Naive thymus-derived CD8-positive, alpha-beta T cell (primary cell): ENCODE measurements at regions not wholly inside any gene's neighbourhood (a gene's known extent, or its start where the extent isn't known, plus 50 kb on each side); places are given as distances from the start of the nearest gene placed in this dataset.

Experiments used
- ATAC-seq, 2 donors: fragments of 150-1000 bp; cut with Tn5 transposase in 1 of 2; sonication (Bioruptor Pico), chemical (Tn5 transposase) in 1 of 2; 1 replicate in 1 of 2; 2 replicates in 1 of 2; pipeline ENCODE4 v1.10.0; 2021; ENCODE audit warnings: mild to moderate bottlenecking in 2 of 2, moderate library complexity in 2 of 2
- POLR2A ChIA-PET: fragments of 350-600 bp; sonication (Branson Sonifier 250); formaldehyde crosslinking; loops from one replicate; lab custom pipeline; 2021; ENCODE audit warnings: antibody characterized with exemption; lab: Charles Lee
- DNase-seq, 10 donors: peaks; one replicate each; pipeline versions ENCODE4 v3.0.0 to v3.0.0-alpha.2; 2020 to 2022
- H3K27ac Mint-ChIP-seq, 10 donors: one replicate each; pipeline ENCODE4 v1.8.0; 2020 to 2022; ENCODE audit warnings: mild to moderate bottlenecking in 10 of 10, mixed read lengths in 10 of 10, moderate library complexity in 4 of 10, inconsistent platforms in 1 of 10
- H3K27me3 Mint-ChIP-seq, 5 donors: one replicate each; pipeline ENCODE4 v1.8.0; 2021 to 2022; ENCODE audit warnings: mixed read lengths in 5 of 5
- H3K36me3 Mint-ChIP-seq, 3 donors: one replicate each; pipeline ENCODE4 v1.8.0; 2020 to 2022; ENCODE audit warnings: mixed read lengths in 3 of 3, mild to moderate bottlenecking in 2 of 3, inconsistent platforms in 1 of 3
- H3K4me1 Mint-ChIP-seq, 4 donors: one replicate each; pipeline ENCODE4 v1.8.0; 2021 to 2022; ENCODE audit warnings: mixed read lengths in 4 of 4
- H3K4me3 Mint-ChIP-seq, 10 donors: one replicate each; pipeline ENCODE4 v1.8.0; 2020 to 2022; ENCODE audit warnings: mild to moderate bottlenecking in 10 of 10, mixed read lengths in 10 of 10, moderate library complexity in 6 of 10, inconsistent platforms in 1 of 10
- H3K9me3 Mint-ChIP-seq, 9 donors: one replicate each; pipeline ENCODE4 v1.8.0; 2020 to 2022; ENCODE audit warnings: mixed read lengths in 9 of 9, mild to moderate bottlenecking in 3 of 9, inconsistent platforms in 1 of 9, moderate library complexity in 1 of 9

DNA sequence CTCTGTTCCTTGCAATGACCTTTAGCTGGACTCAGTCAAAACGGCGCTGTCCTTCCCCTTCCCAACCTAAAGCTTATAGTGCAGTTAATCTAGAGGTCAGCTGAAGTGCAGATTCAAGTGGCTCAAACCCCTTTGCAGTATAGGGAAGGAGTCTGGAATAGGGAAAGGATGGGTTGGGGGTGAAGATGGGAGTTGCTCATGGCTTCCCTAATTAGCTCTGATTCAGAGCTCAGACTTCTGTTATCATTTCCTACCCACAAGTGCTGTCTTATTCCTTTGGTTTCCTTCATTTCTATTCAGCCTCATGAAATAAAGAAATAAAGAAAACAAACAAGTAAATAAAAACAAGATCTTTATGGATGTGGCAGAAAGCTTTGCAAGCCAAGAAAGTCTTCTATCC lies 264.0 kb upstream of the HMGA2 start:
- no peak for ATAC-seq
- DNase-seq: no peak
- Mint-ChIP-seq H3K4me3 (no peak overlapping the region), H3K36me3 (no peaks in the 10 kb centered on the region), H3K27me3 (peaks cover 18 to 49% (median 28%) of the 10 kb centered on the region in 5 donors), H3K9me3 (no peaks in the 10 kb centered on the region), H3K4me1 (peaks cover 1 to 7% (median 5%) of the 10 kb centered on the region in 4 donors), H3K27ac (no peak overlapping the region)
- POLR2A ChIA-PET: no interaction called here

DNA sequence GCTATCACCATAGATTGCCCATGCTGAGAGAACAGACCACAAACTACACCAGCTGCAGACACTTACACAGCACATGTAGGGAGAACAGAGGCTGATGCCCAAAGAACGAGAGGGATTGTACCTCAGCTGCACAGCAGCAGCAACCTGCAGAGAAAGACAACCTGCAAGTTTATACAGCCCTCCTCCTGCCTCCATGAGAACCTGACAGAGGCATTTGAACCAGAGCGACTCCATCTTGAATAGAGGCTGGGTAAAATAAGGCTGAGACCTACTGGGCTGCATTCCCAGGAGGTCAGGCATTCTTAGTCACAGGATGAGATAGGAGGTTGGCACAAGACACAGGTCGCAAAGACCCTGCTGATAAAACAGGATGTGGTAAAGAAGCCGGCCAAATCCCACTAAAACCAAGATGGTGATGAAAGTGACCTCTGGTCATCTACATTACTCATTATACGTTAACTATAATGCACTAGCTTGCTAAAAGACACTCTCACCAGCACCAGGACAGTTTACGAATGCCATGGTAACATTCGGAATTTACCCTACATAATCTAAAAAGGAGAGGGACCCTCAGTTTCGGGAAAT lies 262.4 kb upstream of the HMGA2 start:
- Mint-ChIP-seq H3K9me3 (no peaks in the 10 kb centered on the region), H3K4me3 (no peak overlapping the region), H3K27me3 (peaks cover 12 to 37% (median 21%) of the 10 kb centered on the region in 5 donors), H3K36me3 (no peaks in the 10 kb centered on the region), H3K4me1 (peaks cover 0 to 2% (median 1%) of the 10 kb centered on the region in 4 donors), H3K27ac (no peak overlapping the region)
- POLR2A ChIA-PET: no interaction called here
- no peak for DNase-seq
- no peak for ATAC-seq

DNA sequence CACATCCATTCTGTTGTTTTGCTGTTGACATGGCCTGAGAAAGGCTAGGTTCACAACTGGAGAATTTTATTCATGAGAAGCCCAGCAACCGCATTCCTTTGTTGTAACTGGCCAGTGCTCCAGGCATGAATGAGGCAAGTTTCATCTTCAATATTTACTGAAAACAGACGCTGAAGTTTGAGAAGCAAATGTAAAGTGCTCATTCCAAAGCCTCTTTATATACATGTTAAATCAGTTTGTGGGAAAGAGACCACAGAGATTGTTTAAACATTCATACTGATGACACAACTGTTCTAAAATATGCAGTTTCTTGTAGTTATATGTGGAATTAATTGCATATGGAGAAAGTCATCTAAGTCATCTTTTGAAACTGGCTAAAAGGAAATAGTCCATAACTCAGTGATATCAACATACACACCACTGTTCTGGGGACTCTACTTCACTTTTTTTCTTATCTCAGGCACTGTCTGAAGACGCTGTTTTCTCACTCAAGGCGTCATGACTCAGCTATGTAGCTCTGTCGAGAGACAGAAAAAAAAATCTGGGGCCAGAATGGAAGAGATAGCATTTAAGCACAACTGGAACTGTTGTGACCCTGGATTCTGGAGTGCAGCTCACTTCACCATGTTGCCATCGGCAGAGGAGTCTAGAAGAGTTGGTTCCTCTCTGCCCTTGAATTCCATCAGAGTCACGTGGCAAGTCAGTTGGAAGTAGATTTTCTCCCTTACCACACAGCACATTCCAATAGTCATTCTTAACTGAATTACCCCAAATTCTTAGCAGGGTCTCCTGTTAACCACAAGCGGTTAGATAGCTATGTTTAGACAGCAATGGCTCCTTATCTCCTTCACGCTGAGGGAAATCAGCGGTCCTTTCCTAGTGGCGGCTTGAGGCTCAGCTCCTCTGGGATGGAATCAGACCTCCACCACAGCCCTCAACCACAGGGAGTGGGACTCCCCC lies 258.4 kb upstream of the HMGA2 start:
- Mint-ChIP-seq H3K4me3 (no peak overlapping the region), H3K27me3 (peaks cover 21 to 54% (median 27%) of the 10 kb centered on the region in 5 donors), H3K36me3 (no peaks in the 10 kb centered on the region), H3K9me3 (peaks cover 0 to 6% (median 0%) of the 10 kb centered on the region in 9 donors), H3K4me1 (no peaks in the 10 kb centered on the region), H3K27ac (no peak overlapping the region)
- POLR2A ChIA-PET: no interaction called here
- ATAC-seq: no peak
- DNase-seq: no peak

DNA sequence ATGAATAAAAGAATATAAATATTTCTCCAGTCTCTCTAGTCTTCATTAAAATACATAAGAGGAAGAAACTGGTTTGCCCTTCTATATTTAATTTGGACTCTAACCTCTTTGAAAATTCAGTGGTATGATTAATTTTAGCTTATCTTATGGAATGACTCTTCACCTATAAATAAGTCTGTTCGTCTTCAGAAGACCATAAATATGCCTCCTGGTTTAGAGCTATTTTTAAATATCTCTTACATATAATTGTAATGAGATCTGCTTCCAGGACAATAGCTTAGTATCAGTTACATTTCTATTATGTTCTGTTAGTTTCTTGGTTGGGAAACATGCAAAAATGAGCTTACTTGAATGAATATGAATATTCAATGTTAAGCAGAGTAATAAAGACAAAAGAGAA lies 257.5 kb upstream of the HMGA2 start:
- Mint-ChIP-seq H3K27me3 (peaks cover 21 to 62% (median 30%) of the 10 kb centered on the region in 5 donors), H3K27ac (no peak overlapping the region), H3K9me3 (peaks cover 0 to 6% (median 0%) of the 10 kb centered on the region in 9 donors), H3K36me3 (no peaks in the 10 kb centered on the region), H3K4me3 (no peak overlapping the region), H3K4me1 (no peaks in the 10 kb centered on the region)
- ATAC-seq (no peak), DNase-seq (no peak)
- POLR2A ChIA-PET: no interaction called here

DNA sequence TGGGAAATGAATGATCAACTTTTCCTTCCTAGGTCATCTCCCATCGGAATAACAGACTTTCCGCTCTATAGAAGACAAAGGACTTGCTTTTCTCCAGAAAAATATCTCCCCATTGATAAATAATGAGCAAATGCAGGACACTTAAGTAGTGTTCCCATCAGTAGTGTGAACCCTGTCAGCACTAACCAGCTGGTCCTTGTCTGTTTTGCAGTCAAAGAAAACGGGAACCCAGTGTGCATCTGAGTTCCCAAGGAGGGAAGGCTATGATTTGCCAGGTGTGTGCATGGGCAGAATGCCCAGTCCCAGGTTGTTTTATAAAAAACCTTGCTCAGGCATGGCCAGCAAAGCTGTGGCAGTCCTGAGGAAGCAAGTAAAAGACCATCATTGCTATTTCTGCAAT lies 256.5 kb upstream of the HMGA2 start:
- Mint-ChIP-seq H3K36me3 (no peaks in the 10 kb centered on the region), H3K27me3 (peaks cover 21 to 60% (median 26%) of the 10 kb centered on the region in 5 donors), H3K4me1 (no peaks in the 10 kb centered on the region), H3K9me3 (peaks cover 0 to 6% (median under 1%) of the 10 kb centered on the region in 9 donors), H3K27ac (no peak overlapping the region), H3K4me3 (no peak overlapping the region)
- POLR2A ChIA-PET: no interaction called here
- ATAC-seq: no peak
- DNase-seq: no peak

DNA sequence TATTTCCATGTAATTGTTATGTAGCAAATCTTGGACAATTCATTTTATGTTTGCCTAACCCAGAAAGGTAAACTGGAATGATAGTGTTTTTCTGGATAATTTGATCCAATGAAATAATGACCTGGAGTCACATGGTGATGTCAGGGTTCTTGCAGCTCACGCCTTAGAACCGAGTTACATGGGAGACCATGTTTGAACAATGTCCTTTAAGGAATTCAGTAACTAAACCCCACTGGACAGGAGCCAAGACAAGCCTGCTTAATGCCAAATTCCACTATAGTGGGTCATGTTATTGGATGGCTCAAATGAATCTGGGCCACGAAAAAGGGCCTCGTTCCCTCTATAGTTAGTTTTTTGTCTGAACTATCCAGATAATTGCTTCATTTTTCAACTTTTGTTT lies 255.8 kb upstream of the HMGA2 start:
- Mint-ChIP-seq H3K27me3 (peaks cover 21 to 60% (median 26%) of the 10 kb centered on the region in 5 donors), H3K9me3 (peaks cover 0 to 12% (median 7%) of the 10 kb centered on the region in 9 donors), H3K4me1 (no peaks in the 10 kb centered on the region), H3K4me3 (no peak overlapping the region), H3K36me3 (peaks cover 0 to 5% (median under 1%) of the 10 kb centered on the region in 3 donors), H3K27ac (no peak overlapping the region)
- DNase-seq: no peak
- POLR2A ChIA-PET: no interaction called here
- no peak for ATAC-seq

DNA sequence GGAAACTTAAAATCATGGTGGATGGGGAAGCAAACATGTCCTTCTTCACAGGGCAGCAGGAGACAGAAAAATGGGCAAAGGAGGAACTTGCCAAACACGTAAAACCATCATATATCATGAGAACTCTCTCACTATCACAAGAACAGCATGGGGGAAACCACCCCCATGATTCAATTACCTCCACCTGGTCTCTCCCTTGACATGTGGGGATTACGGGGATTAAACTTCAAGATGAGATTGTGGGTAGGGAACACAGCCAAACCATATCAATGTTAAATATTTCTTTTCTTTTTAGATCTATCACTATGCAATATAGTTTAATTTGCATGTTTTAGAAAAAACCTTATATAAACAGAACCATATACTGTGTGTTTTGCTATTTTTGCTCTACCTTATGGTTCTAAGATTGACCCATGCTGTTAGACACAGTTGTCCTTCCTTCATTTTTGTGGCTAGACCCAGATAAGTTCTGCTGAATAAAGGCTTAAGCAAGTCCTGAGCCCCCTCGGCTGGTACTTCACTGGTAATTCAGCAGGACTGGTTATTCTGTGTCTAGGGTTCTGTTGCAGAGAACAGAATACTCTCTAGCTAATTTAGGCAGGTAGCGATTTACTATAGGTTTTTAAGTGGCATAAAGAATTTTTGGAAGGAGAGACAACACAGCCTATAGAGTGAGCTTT lies 253.7 kb upstream of the HMGA2 start:
- DNase-seq (no peak), ATAC-seq (no peak)
- Mint-ChIP-seq H3K27ac (no peak overlapping the region), H3K4me3 (no peak overlapping the region), H3K4me1 (no peaks in the 10 kb centered on the region), H3K9me3 (peaks cover 8 to 31% (median 17%) of the 10 kb centered on the region in 9 donors), H3K36me3 (peaks cover 0 to 23% (median 5%) of the 10 kb centered on the region in 3 donors), H3K27me3 (peaks cover 15 to 53% (median 20%) of the 10 kb centered on the region in 5 donors)
- POLR2A ChIA-PET: no interaction called here

DNA sequence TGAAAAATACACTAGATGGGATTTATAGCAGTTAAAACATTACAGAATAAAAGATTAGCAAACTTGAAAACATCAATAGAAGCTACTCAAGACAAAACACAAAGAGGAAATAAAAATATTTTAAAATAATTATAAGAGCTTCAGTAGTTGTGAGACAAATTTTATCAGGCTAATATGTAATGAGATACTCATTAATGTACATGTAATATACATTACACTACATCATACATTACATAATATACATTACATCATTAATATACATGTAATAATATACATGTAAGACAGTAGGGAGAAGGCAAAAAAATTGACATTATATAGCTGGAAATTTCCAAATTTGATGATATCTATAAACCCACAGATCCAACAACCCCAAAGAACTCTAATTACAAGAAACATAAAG lies 249.4 kb upstream of the HMGA2 start:
- H3K36me3 Mint-ChIP-seq: peaks cover 0 to 23% (median 5%) of the 10 kb centered on the region in 3 donors
- no peak overlapping the region for H3K27ac Mint-ChIP-seq
- ATAC-seq (no peak), DNase-seq (no peak)
- no peak overlapping the region for H3K4me3 Mint-ChIP-seq
- peaks cover 9 to 37% (median 10%) of the 10 kb centered on the region in 5 donors for H3K27me3 Mint-ChIP-seq
- no peaks in the 10 kb centered on the region for H3K4me1 Mint-ChIP-seq
- POLR2A ChIA-PET: no interaction called here
- peaks cover 8 to 42% (median 19%) of the 10 kb centered on the region in 9 donors for H3K9me3 Mint-ChIP-seq

DNA sequence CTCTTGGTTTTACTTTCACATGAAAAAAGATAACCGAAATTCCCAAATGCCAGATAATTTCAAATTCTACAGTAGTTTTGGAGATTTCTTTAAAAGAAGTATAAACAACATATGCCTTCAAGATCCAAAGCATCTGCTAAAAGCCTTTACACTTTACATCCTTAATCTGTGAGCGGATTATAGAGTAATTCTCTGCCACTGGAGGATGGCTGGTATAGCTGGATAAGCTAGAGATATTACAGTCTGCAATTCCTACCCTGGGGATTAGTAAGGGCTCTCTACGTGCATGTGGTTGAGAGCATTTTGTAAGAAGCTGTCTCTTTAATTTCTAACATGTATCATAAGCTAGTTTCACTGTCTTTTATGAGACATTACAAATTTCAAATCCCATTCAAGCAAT lies 240.3 kb upstream of the HMGA2 start:
- Mint-ChIP-seq H3K27ac (no peak overlapping the region), H3K36me3 (no peaks in the 10 kb centered on the region), H3K27me3 (peaks cover 0 to 3% (median 0%) of the 10 kb centered on the region in 5 donors), H3K4me3 (no peak overlapping the region), H3K4me1 (no peaks in the 10 kb centered on the region), H3K9me3 (peaks cover 0 to 6% (median 0%) of the 10 kb centered on the region in 9 donors)
- POLR2A ChIA-PET: no interaction called here
- ATAC-seq (no peak), DNase-seq (no peak)

DNA sequence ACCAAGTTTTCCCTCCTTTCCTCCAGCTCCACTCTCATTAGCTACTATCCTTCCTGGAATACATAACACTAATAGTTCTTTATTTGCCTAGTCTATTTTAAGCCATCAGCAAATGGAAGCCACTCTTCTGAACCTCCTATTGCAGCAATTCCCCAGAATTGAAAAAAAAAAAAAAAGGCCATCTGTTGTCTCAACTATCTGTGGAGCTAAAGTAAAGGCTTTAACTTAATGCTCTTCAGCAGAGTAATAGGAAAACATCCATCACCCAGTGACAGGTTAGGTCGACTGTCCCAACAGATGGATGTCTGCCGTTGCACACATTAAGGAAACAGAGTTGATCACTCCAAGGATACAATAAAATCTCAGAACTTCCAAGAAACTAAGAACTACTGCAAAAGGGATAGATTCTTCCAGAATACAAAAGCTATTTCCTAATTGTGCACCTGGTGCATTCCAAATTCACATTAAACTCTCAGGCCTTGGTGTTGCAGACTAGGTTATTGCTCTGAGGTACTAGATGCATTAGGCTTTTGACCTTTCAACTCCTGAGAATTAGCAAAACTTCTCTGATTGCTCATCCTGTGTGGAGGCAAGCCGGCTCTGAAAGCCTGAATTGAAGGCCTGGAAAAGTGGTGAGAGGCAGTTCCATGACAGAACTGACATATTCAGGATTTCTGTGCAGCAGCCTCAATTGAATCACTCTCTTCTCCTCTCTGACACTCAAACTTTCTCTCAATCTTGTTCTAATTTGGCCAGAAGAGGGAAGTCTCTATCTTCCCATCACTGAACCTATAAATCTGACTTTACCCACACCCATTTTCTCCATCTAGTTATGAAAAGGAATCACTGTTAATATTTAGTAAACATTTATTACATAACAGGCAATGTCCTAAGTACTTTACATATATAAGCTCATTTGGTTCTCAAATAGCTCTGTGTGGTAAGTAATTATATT lies 238.4 kb upstream of the HMGA2 start:
- Mint-ChIP-seq H3K36me3 (no peaks in the 10 kb centered on the region), H3K9me3 (no peaks in the 10 kb centered on the region), H3K4me3 (no peak overlapping the region), H3K27me3 (peaks cover 0 to 1% (median 0%) of the 10 kb centered on the region in 5 donors), H3K27ac (no peak overlapping the region), H3K4me1 (no peaks in the 10 kb centered on the region)
- POLR2A ChIA-PET: no interaction called here
- no peak for ATAC-seq
- DNase-seq: no peak

DNA sequence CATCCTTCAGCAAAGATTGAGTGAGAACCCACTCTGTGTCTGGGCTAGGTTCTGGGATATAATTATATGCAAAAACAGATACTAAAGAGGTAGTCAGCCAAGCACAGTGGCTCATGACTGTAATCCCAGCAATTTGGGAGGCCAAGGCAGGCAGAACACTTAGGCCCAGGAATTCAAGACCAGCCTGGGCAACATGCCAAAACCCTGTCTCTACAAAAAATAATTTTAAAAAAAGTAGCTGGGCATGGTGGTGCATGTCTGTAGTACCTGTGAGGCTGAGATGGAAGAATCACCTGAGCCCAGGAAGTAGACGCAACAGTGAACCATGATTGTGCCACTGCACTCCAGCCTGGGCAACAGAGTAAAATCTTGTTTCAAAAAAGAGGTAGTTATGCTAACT lies 237.5 kb upstream of the HMGA2 start:
- H3K36me3 Mint-ChIP-seq: no peaks in the 10 kb centered on the region
- H3K9me3 Mint-ChIP-seq: no peaks in the 10 kb centered on the region
- ATAC-seq (no peak), DNase-seq (no peak)
- no peak overlapping the region for H3K4me3 Mint-ChIP-seq
- POLR2A ChIA-PET: no interaction called here
- H3K27me3 Mint-ChIP-seq: peaks cover 0 to 3% (median 0%) of the 10 kb centered on the region in 5 donors
- no peaks in the 10 kb centered on the region for H3K4me1 Mint-ChIP-seq
- no peak overlapping the region for H3K27ac Mint-ChIP-seq

DNA sequence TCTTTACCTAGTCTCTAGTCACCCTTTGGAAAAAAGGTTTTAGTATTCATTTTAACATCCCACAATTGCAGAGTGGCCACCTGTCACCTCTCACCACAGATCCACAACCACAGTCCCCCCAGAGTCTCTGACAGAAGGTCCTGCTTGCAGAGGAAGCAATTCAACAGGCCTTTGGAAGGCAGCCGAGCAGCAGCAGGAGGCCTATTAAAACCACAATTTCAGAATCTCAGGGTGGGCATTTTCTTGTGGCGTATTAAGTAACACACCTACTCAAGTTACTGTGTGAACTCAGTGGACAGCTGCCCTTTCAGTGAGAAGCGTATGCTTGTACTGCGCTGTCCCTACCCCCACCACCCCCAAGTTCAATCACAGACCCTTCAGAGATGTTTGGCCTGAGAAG lies 234.0 kb upstream of the HMGA2 start:
- no peaks in the 10 kb centered on the region for H3K9me3 Mint-ChIP-seq
- no peak overlapping the region for H3K27ac Mint-ChIP-seq
- ATAC-seq (no peak), DNase-seq (no peak)
- no peak overlapping the region for H3K4me3 Mint-ChIP-seq
- no peaks in the 10 kb centered on the region for H3K36me3 Mint-ChIP-seq
- POLR2A ChIA-PET: no interaction called here
- peaks cover 0 to 14% (median 8%) of the 10 kb centered on the region in 5 donors for H3K27me3 Mint-ChIP-seq
- no peaks in the 10 kb centered on the region for H3K4me1 Mint-ChIP-seq
